Natural killer cell (primary cell): ENCODE measurements at regions not wholly inside any gene's neighbourhood (a gene's known extent, or its start where the extent isn't known, plus 50 kb on each side); places are given as distances from the start of the nearest gene placed in this dataset.

ENCODE experiments used
- ATAC-seq, 3 donors: fragments of 150-1000 bp in 2 of 3; fragments of 200-7000 bp in 1 of 3; cut with Tn5 transposase; 1 replicate in 1 of 3; 2 replicates in 2 of 3; pipeline ENCODE4 v1.10.0; 2021; ENCODE audit warnings: mild to moderate bottlenecking in 2 of 3, moderate library complexity in 2 of 3
- DNase-seq, 2 donors: peaks; one replicate each; pipeline versions ENCODE4 v3.0.0 to v3.0.0-alpha.2; 2013 to 2021; ENCODE audit warnings: mixed read lengths in 1 of 2
- H3K27ac ChIP-seq: one replicate; pipeline ENCODE4 v1.5.1; 2013; ENCODE audit warnings: mild to moderate bottlenecking, low read length
- H3K27me3 ChIP-seq: one replicate; pipeline ENCODE4 v1.6.1; 2013; ENCODE audit warnings: low read length; ENCODE audit not compliant: control insufficient read depth, insufficient read depth
- H3K36me3 ChIP-seq: one replicate; pipeline ENCODE4 v1.6.1; 2013; ENCODE audit warnings: low read length; ENCODE audit not compliant: control insufficient read depth, insufficient read depth
- H3K4me1 ChIP-seq: one replicate; pipeline ENCODE4 v1.6.1; 2013; ENCODE audit warnings: low read length; ENCODE audit not compliant: control insufficient read depth, insufficient read depth
- H3K4me3 ChIP-seq: one replicate; pipeline ENCODE4 v1.5.1; 2013; ENCODE audit warnings: low read length
- H3K9me3 ChIP-seq: one replicate; pipeline ENCODE4 v1.6.1; 2013; ENCODE audit warnings: low read length; ENCODE audit not compliant: control insufficient read depth, insufficient read depth
- H3K27ac Mint-ChIP-seq, 2 donors: one replicate each; pipeline ENCODE4 v1.8.0; 2022; ENCODE audit warnings: mild to moderate bottlenecking in 2 of 2, mixed read lengths in 2 of 2, moderate library complexity in 1 of 2
- H3K27me3 Mint-ChIP-seq, 2 donors: one replicate each; pipeline ENCODE4 v1.8.0; 2022; ENCODE audit warnings: low read depth in 2 of 2, mixed read lengths in 2 of 2
- H3K36me3 Mint-ChIP-seq: one replicate; pipeline ENCODE4 v1.8.0; 2022; ENCODE audit warnings: mixed read lengths
- H3K4me1 Mint-ChIP-seq, 2 donors: one replicate each; pipeline ENCODE4 v1.8.0; 2022; ENCODE audit warnings: mixed read lengths in 2 of 2
- H3K4me3 Mint-ChIP-seq: one replicate; pipeline ENCODE4 v1.8.0; 2022; ENCODE audit warnings: mild to moderate bottlenecking, moderate library complexity, mixed read lengths
- H3K9me3 Mint-ChIP-seq, 2 donors: one replicate each; pipeline ENCODE4 v1.8.0; 2022; ENCODE audit warnings: mixed read lengths in 2 of 2
- WGBS: methylation state at CpG from one replicate; pipeline ENCODE4 v1.1.7; 2013; ENCODE audit warnings: missing lambda C conversion rate; ENCODE audit not compliant: insufficient coverage; 5-methylcytosine and 5-hydroxymethylcytosine counted together
- intact Hi-C: fragments of 100-400 bp; cut with micrococcal nuclease; formaldehyde crosslinking; loops from one replicate; pipeline ENCODE4 v1.14.2; 2022
- TF ChIP-seq, protein P1 (sequence below): fragments of 200-600 bp; IDR thresholded peaks from one replicate; pipeline ENCODE4 v1.8.0; 2022; ENCODE audit warnings: antibody characterized with exemption

DNA sequence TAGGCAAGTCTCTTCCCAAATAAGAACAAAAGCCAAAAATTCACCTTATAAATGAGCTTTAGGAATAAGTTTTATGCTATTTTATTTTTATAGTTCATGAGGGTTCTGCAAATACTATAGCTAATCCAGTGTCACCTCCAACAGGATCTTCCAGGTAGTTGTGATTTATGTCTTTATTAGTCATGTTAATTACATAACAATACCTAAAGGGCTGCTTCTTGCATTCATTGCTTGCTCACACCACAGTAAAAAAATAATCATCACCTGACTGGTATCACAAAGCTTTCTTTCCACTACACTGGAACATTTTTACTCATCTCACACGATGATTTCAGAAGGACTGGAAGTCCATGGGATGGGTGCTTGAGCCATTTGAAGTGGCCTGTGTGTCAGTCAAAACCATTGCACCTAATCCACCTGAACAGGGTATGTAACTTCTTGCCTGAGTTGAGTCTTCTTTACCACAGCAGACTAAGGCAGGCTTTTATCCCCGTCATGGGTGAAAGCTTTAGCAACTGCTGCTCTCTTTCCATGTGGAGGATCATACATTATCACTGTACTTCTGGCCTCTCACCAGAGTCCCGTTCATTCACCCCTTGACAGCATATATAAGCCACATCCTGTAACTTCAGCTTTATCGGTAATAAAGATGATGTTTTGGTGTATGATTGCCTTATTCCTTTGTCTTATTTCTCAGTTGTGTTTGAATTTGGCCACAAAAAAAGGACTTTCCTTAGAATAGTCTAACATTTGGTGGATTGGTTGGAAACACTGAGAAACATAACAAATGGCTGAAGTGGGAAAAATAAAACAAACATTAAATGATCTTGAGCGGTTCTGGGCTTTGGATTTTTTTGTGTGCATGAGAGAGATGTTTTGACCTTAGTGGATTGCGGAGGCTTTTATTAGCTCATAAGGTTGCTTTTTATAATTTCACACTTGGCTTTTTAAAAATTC lies 382.6 kb upstream of the THBS1 start:
- Histone ChIP-seq H3K4me1 (no peaks in the 10 kb centered on the region), H3K27me3 (no peaks in the 10 kb centered on the region), H3K4me3 (no peak overlapping the region), H3K9me3 (no peaks in the 10 kb centered on the region), H3K27ac (no peak overlapping the region), H3K36me3 (no peaks in the 10 kb centered on the region)
- ATAC-seq (no peak), DNase-seq (no peak)
- Mint-ChIP-seq H3K27me3 (peaks cover 7 to 12% of the 10 kb centered on the region in 2 donors), H3K9me3 (no peaks in the 10 kb centered on the region), H3K4me3 (no peak overlapping the region), H3K27ac (no peak overlapping the region), H3K36me3 (no peaks in the 10 kb centered on the region), H3K4me1 (no peaks in the 10 kb centered on the region)
- 93% methylated on average over 5 of the region's 6 CpGs for WGBS
- intact Hi-C loops: no loop called here
- TF ChIP-seq, protein P1, sequence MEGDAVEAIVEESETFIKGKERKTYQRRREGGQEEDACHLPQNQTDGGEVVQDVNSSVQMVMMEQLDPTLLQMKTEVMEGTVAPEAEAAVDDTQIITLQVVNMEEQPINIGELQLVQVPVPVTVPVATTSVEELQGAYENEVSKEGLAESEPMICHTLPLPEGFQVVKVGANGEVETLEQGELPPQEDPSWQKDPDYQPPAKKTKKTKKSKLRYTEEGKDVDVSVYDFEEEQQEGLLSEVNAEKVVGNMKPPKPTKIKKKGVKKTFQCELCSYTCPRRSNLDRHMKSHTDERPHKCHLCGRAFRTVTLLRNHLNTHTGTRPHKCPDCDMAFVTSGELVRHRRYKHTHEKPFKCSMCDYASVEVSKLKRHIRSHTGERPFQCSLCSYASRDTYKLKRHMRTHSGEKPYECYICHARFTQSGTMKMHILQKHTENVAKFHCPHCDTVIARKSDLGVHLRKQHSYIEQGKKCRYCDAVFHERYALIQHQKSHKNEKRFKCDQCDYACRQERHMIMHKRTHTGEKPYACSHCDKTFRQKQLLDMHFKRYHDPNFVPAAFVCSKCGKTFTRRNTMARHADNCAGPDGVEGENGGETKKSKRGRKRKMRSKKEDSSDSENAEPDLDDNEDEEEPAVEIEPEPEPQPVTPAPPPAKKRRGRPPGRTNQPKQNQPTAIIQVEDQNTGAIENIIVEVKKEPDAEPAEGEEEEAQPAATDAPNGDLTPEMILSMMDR: no peak

DNA sequence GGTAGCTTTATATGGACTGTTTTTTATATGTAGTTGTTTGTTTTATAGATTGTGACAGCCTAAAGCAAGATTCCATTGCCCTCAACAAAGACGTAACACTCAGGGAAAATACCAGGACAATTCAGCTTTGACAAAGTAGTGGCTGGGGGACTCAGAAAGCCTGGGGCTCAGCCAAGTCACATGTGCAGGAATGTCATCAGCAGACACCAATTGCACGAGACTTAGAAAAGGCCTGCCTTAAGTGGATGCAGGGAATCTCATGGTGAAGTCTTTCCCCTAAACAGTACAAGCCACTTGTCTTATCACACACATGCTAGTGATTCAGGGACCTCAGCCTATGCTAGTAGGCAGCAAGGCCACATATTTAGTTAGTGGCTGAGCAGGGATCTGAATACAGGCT lies 381.8 kb upstream of the THBS1 start:
- no peak overlapping the region for H3K27ac ChIP-seq
- peaks cover 10 to 12% of the 10 kb centered on the region in 2 donors for H3K27me3 Mint-ChIP-seq
- H3K36me3 Mint-ChIP-seq: no peaks in the 10 kb centered on the region
- 100% methylated on average over 2 of the region's 2 CpGs for WGBS
- no peaks in the 10 kb centered on the region for H3K4me1 Mint-ChIP-seq
- H3K9me3 ChIP-seq: no peaks in the 10 kb centered on the region
- DNase-seq (no peak), ATAC-seq (no peak)
- no peaks in the 10 kb centered on the region for H3K4me1 ChIP-seq
- no peaks in the 10 kb centered on the region for H3K36me3 ChIP-seq
- H3K27ac Mint-ChIP-seq: no peak overlapping the region
- TF ChIP-seq, protein P1: no peak
- no peaks in the 10 kb centered on the region for H3K27me3 ChIP-seq
- H3K4me3 Mint-ChIP-seq: no peak overlapping the region
- no peaks in the 10 kb centered on the region for H3K9me3 Mint-ChIP-seq
- intact Hi-C loops: no loop called here
- no peak overlapping the region for H3K4me3 ChIP-seq

DNA sequence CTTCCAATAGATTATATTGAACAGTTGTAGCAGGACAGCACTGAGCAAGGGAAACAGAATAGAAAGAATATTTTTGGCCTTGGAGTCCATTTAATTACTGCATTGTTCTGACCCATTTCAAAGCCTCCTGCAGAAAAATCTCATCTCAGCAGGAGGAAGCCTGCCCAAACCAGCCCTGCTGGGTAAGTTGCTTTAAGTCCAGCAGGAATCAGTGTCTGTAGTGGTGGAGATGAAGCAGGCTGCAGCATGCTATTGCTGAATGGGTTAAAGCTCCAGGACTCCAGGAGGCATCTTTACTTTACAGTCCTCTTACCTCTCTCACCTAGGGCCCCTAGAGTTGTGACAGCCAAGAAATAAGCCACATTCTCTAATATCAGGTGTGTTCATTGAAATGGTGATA lies 380.3 kb upstream of the THBS1 start:
- no peaks in the 10 kb centered on the region for H3K36me3 Mint-ChIP-seq
- Histone ChIP-seq H3K4me1 (no peaks in the 10 kb centered on the region), H3K27me3 (no peaks in the 10 kb centered on the region), H3K9me3 (no peaks in the 10 kb centered on the region), H3K4me3 (no peak overlapping the region), H3K27ac (no peak overlapping the region), H3K36me3 (no peaks in the 10 kb centered on the region)
- intact Hi-C loops: no loop called here
- H3K27me3 Mint-ChIP-seq: peaks cover 14 to 23% of the 10 kb centered on the region in 2 donors
- no peak overlapping the region for H3K27ac Mint-ChIP-seq
- TF ChIP-seq, protein P1: no peak
- ATAC-seq (no peak), DNase-seq (no peak)
- H3K9me3 Mint-ChIP-seq: no peaks in the 10 kb centered on the region
- H3K4me1 Mint-ChIP-seq: no peaks in the 10 kb centered on the region
- no peak overlapping the region for H3K4me3 Mint-ChIP-seq

DNA sequence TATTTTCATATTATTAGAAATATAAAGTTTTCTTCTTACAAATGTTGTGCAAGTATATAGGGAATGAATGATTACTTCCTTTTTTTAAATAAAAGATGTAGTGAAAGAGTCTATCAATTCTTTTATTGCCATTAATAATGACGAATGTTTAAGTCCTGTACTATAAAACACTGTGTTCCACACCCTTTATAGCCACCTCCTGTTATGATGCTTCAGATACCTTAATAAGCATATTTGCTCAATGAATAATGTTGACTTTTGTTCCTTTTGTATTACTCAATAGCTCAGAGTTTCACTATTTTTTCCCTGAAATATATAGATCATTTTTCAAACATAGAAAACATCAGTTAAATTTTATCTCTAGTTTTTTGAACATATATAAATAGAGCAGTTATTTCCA lies 378.2 kb upstream of the THBS1 start:
- no peaks in the 10 kb centered on the region for H3K36me3 ChIP-seq
- Mint-ChIP-seq H3K9me3 (no peaks in the 10 kb centered on the region), H3K4me1 (no peaks in the 10 kb centered on the region), H3K4me3 (no peak overlapping the region), H3K36me3 (no peaks in the 10 kb centered on the region), H3K27ac (no peak overlapping the region), H3K27me3 (peaks cover 14 to 32% of the 10 kb centered on the region in 2 donors)
- no CpG with 5 or more reads among the region's 1 CpG for WGBS
- no peak overlapping the region for H3K27ac ChIP-seq
- H3K9me3 ChIP-seq: no peaks in the 10 kb centered on the region
- no peaks in the 10 kb centered on the region for H3K27me3 ChIP-seq
- H3K4me3 ChIP-seq: no peak overlapping the region
- H3K4me1 ChIP-seq: no peaks in the 10 kb centered on the region
- intact Hi-C loops: no loop called here
- no peak for DNase-seq
- ATAC-seq: no peak
- TF ChIP-seq, protein P1: no peak
